GM23338 (cell line): ENCODE measurements at regions not wholly inside any gene's neighbourhood (a gene's known extent, or its start where the extent isn't known, plus 50 kb on each side); places are given as distances from the start of the nearest gene placed in this dataset.

Source experiments
- ATAC-seq: fragments of 200-7000 bp; cut with Tn5 transposase; 3 replicates; pipeline ENCODE4 v1.9.1; 2020
- DNase-seq: peaks from one replicate; pipeline ENCODE4 v3.0.0-alpha.2; 2015; ENCODE audit warnings: low spot score
- H2AFZ ChIP-seq: fragments of 200-600 bp; sonication (generic); 2 replicates; pipeline ENCODE4 v1.8.0; 2016; ENCODE audit warnings: antibody characterized with exemption, mild to moderate bottlenecking, moderate library complexity
- H3F3A ChIP-seq: fragments of 200-600 bp; sonication (generic); replicated peaks from 2 replicates; pipeline ENCODE4 v1.8.0; 2017; ENCODE audit warnings: antibody characterized with exemption, mixed run types, low read depth
- H3K27ac ChIP-seq: fragments of 200-600 bp; sonication (generic); 2 replicates; pipeline ENCODE4 v1.6.1; 2016; ENCODE audit warnings: low read depth
- H3K27me3 ChIP-seq: fragments of 200-600 bp; sonication (generic); 2 replicates; pipeline ENCODE4 v1.8.0; 2016; ENCODE audit warnings: mild to moderate bottlenecking, mixed run types, moderate library complexity; ENCODE audit not compliant: insufficient read depth
- H3K36me3 ChIP-seq: fragments of 200-600 bp; sonication (generic); 2 replicates; pipeline ENCODE4 v1.8.0; 2016; ENCODE audit warnings: mild to moderate bottlenecking; ENCODE audit not compliant: insufficient read depth
- H3K4me1 ChIP-seq: fragments of 200-600 bp; sonication (generic); 2 replicates; pipeline ENCODE4 v1.8.0; 2016; ENCODE audit warnings: mild to moderate bottlenecking, moderate library complexity; ENCODE audit not compliant: insufficient read depth
- H3K4me2 ChIP-seq: fragments of 200-600 bp; sonication (generic); 2 replicates; pipeline ENCODE4 v1.7.1; 2017; ENCODE audit warnings: mixed run types
- H3K4me3 ChIP-seq: fragments of 200-600 bp; sonication (generic); 2 replicates; pipeline ENCODE4 v1.6.1; 2016; ENCODE audit warnings: mixed run types
- H3K79me2 ChIP-seq: fragments of 200-600 bp; sonication (generic); replicated peaks from 2 replicates; pipeline ENCODE4 v1.8.0; 2017; ENCODE audit warnings: mild to moderate bottlenecking; ENCODE audit not compliant: insufficient read depth
- H3K9me2 ChIP-seq: fragments of 200-600 bp; sonication (generic); 2 replicates; pipeline ENCODE4 v1.8.0; 2017; ENCODE audit not compliant: insufficient read depth
- H4K20me1 ChIP-seq: fragments of 200-600 bp; sonication (generic); replicated peaks from 2 replicates; pipeline ENCODE4 v1.8.0; 2017; ENCODE audit warnings: mild to moderate bottlenecking; ENCODE audit not compliant: insufficient read depth
- H3K27ac Mint-ChIP-seq: 2 replicates; pipeline ENCODE4 v1.8.0; 2020; ENCODE audit warnings: inconsistent platforms, mild to moderate bottlenecking, moderate library complexity, mixed read lengths
- H3K27me3 Mint-ChIP-seq: 3 replicates; pipeline ENCODE4 v1.8.0; 2022; ENCODE audit warnings: low read depth, mild to moderate bottlenecking, moderate library complexity, mixed read lengths, inconsistent platforms; ENCODE audit not compliant: insufficient read depth, poor library complexity
- H3K36me3 Mint-ChIP-seq: 3 replicates; pipeline ENCODE4 v1.8.0; 2021; ENCODE audit warnings: low read depth, mild to moderate bottlenecking, inconsistent platforms, moderate library complexity, mixed read lengths
- H3K4me1 Mint-ChIP-seq: 3 replicates; pipeline ENCODE4 v1.8.0; 2020; ENCODE audit warnings: mild to moderate bottlenecking, inconsistent platforms, mixed read lengths
- H3K4me3 Mint-ChIP-seq: 3 replicates; pipeline ENCODE4 v1.8.0; 2021; ENCODE audit warnings: moderate library complexity, mild to moderate bottlenecking, inconsistent platforms, mixed read lengths
- H3K9me3 Mint-ChIP-seq: 3 replicates; pipeline ENCODE4 v1.8.0; 2020; ENCODE audit warnings: moderate library complexity, mild to moderate bottlenecking, inconsistent platforms, mixed read lengths
- CREB1 ChIP-seq: fragments of 250-450 bp; sonication (Bioruptor Pico); IDR thresholded peaks from 2 replicates; pipeline ENCODE4 v1.5.0; 2020; ENCODE audit warnings: low read depth, mild to moderate bottlenecking, moderate library complexity
- ETS1 ChIP-seq: IDR thresholded peaks from 2 replicates; pipeline ENCODE4 v1.6.1; 2016; ENCODE audit warnings: antibody characterized with exemption
- EZH2 ChIP-seq: fragments of 200-600 bp; sonication (generic); IDR thresholded peaks from one replicate; pipeline ENCODE4 v1.8.0; 2017; ENCODE audit warnings: antibody characterized with exemption, mild to moderate bottlenecking, low read depth; ENCODE audit not compliant: unreplicated experiment
- EZH2phosphoT487 ChIP-seq: fragments of 200-600 bp; sonication (generic); IDR thresholded peaks from one replicate; pipeline ENCODE4 v1.8.1; 2018; ENCODE audit warnings: antibody characterized with exemption; ENCODE audit not compliant: unreplicated experiment
- JUNB ChIP-seq: IDR thresholded peaks from one replicate; pipeline ENCODE4 v1.6.1; 2016; ENCODE audit warnings: antibody characterized with exemption; ENCODE audit not compliant: unreplicated experiment
- POLR2AphosphoS5 ChIP-seq: IDR thresholded peaks from 2 replicates; pipeline ENCODE4 v1.6.1; 2016; ENCODE audit warnings: antibody characterized with exemption, low read depth
- REST ChIP-seq: IDR thresholded peaks from one replicate; pipeline ENCODE4 v1.6.1; 2018; ENCODE audit warnings: antibody characterized with exemption; ENCODE audit not compliant: unreplicated experiment
- STAT1 ChIP-seq: IDR thresholded peaks from one replicate; pipeline ENCODE4 v1.6.1; 2016; ENCODE audit warnings: antibody characterized with exemption; ENCODE audit not compliant: unreplicated experiment
- TF ChIP-seq, protein P1 (sequence below), 2 experiments: fragments of 200-600 bp in 1 of 2; sonication (generic) in 1 of 2; conservative IDR thresholded peaks; 2 replicates each; pipeline versions ENCODE4 v1.5.1 to v1.6.1; 2016 to 2017; ENCODE audit warnings: antibody characterized with exemption in 2 of 2, low read depth in 2 of 2, mild to moderate bottlenecking in 2 of 2, moderate library complexity in 1 of 2

GRCh38 chr11:45005106-45005505, 54.4 kb upstream of the TP53I11 start (continued):
- TF ChIP-seq REST (no peak), ETS1 (no peak)

GRCh38 chr11:45007011-45007410, 56.3 kb upstream of the TP53I11 start:
- Histone ChIP-seq H3K27ac (no peak overlapping the region), H3K4me2 (no peak overlapping the region), H3F3A (no peaks in the 10 kb centered on the region), H3K4me1 (no peaks in the 10 kb centered on the region), H3K27me3 (no peaks in the 10 kb centered on the region), H3K36me3 (no peaks in the 10 kb centered on the region), H2AFZ (no peak overlapping the region), H4K20me1 (no peaks in the 10 kb centered on the region), H3K79me2 (no peaks in the 10 kb centered on the region), H3K9me2 (no peaks in the 10 kb centered on the region), H3K4me3 (no peak overlapping the region)
- TF ChIP-seq POLR2AphosphoS5 = no peak
- TF ChIP-seq STAT1 = no peak
- no peak for TF ChIP-seq ETS1
- TF ChIP-seq CREB1 (CRISPR knock-in tag) = no peak
- TF ChIP-seq, protein P1, sequence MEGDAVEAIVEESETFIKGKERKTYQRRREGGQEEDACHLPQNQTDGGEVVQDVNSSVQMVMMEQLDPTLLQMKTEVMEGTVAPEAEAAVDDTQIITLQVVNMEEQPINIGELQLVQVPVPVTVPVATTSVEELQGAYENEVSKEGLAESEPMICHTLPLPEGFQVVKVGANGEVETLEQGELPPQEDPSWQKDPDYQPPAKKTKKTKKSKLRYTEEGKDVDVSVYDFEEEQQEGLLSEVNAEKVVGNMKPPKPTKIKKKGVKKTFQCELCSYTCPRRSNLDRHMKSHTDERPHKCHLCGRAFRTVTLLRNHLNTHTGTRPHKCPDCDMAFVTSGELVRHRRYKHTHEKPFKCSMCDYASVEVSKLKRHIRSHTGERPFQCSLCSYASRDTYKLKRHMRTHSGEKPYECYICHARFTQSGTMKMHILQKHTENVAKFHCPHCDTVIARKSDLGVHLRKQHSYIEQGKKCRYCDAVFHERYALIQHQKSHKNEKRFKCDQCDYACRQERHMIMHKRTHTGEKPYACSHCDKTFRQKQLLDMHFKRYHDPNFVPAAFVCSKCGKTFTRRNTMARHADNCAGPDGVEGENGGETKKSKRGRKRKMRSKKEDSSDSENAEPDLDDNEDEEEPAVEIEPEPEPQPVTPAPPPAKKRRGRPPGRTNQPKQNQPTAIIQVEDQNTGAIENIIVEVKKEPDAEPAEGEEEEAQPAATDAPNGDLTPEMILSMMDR (conservative IDR thresholded peaks at IDR 0.05; ENCODE audit: low read depth in 2 of 2) = no peak
- no peak for TF ChIP-seq EZH2
- no peak for TF ChIP-seq EZH2phosphoT487
- no peak for TF ChIP-seq JUNB
- peaks cover 5% of the 10 kb centered on the region; the same call in 2 of the 3 replicates for H3K9me3 Mint-ChIP-seq
- H3K27me3 Mint-ChIP-seq = no peaks in the 10 kb centered on the region
- no peak overlapping the region for H3K4me3 Mint-ChIP-seq
- ATAC-seq = no peak
- no peaks in the 10 kb centered on the region for H3K36me3 Mint-ChIP-seq
- no peaks in the 10 kb centered on the region for H3K4me1 Mint-ChIP-seq
- no peak overlapping the region for H3K27ac Mint-ChIP-seq
- DNase-seq = no peak
